Endothelial cell of umbilical vein (primary cell): ENCODE measurements at regions not wholly inside any gene's neighbourhood (a gene's known extent, or its start where the extent isn't known, plus 50 kb on each side); places are given as distances from the start of the nearest gene placed in this dataset.

Experiments
- BruUV-seq: library from RNA; stranded (reverse); fragments of 400-500 nt; replicated peaks from 2 replicates; lab custom pipeline; 2021; lab: Mats Ljungman, UMichigan
- CTCF ChIA-PET: fragments of 300-600, 350-600 bp; sonication (Branson Sonifier 250); formaldehyde crosslinking; loops from one replicate; lab custom pipeline; 2021; ENCODE audit warnings: antibody characterized with exemption, inconsistent platforms; lab: Charles Lee
- POLR2A ChIA-PET: fragments of 300-600, 350-600 bp; sonication (Branson Sonifier 250); formaldehyde crosslinking; loops from one replicate; lab custom pipeline; 2021; ENCODE audit warnings: antibody characterized with exemption, inconsistent platforms; lab: Charles Lee
- DNase-seq: peaks from one replicate; pipeline ENCODE4 v3.0.0-alpha.2; 2011; ENCODE audit warnings: low read depth, low spot score
- FAIRE-seq: peaks from 2 replicates; lab custom pipeline; 2011; peaks lifted over from hg19 to GRCh38; lab: Jason Lieb, UNC
- H2AFZ ChIP-seq: 2 replicates; pipeline ENCODE4 v1.6.0; 2012; ENCODE audit warnings: low read depth, low read length, control low read depth, inconsistent platforms
- H3K27ac ChIP-seq: 2 replicates; pipeline ENCODE4 v1.5.1; 2011; ENCODE audit warnings: low read depth, mild to moderate bottlenecking, control low read depth, low read length, moderate library complexity; ENCODE audit not compliant: insufficient read depth
- H3K27me3 ChIP-seq, 2 experiments: 2 replicates each; pipeline versions ENCODE4 v1.6.0 to v1.6.1; 2011; ENCODE audit warnings: low read length in 2 of 2, mixed read lengths in 1 of 2; ENCODE audit not compliant: control insufficient read depth in 2 of 2, insufficient read depth in 2 of 2
- H3K36me3 ChIP-seq, 2 experiments: 2 replicates in 1 of 2; 3 replicates in 1 of 2; pipeline ENCODE4 v1.5.1; 2011; ENCODE audit warnings: low read length in 2 of 2, mild to moderate bottlenecking in 1 of 2, moderate library complexity in 1 of 2; ENCODE audit not compliant: control insufficient read depth in 2 of 2, insufficient read depth in 2 of 2; ENCODE audit errors: extremely low read depth in 1 of 2
- H3K4me1 ChIP-seq: 3 replicates; pipeline ENCODE4 v1.5.1; 2011; ENCODE audit warnings: mild to moderate bottlenecking, low read length; ENCODE audit not compliant: control insufficient read depth, insufficient read depth; ENCODE audit errors: extremely low read depth
- H3K4me2 ChIP-seq: 2 replicates; pipeline ENCODE4 v1.6.1; 2011; ENCODE audit warnings: low read length, control low read depth, mixed read lengths; ENCODE audit not compliant: insufficient read depth
- H3K4me3 ChIP-seq, 3 experiments: fragments of 200-600 bp in 1 of 3; sonication (generic), shearing (Covaris generic) in 1 of 3; replicated peaks in 1 of 3; 2 replicates each; pipeline ENCODE4 v1.5.1; 2011 to 2016; ENCODE audit warnings: control low read depth in 3 of 3, low read length in 3 of 3, mild to moderate bottlenecking in 2 of 3, inconsistent platforms in 1 of 3, low read depth in 1 of 3, moderate library complexity in 1 of 3; ENCODE audit not compliant: insufficient read depth in 1 of 3
- H3K79me2 ChIP-seq: 2 replicates; pipeline ENCODE4 v1.6.0; 2012; ENCODE audit warnings: low read length, inconsistent platforms; ENCODE audit not compliant: control insufficient read depth, insufficient read depth
- H3K9ac ChIP-seq: replicated peaks from 2 replicates; pipeline ENCODE3; 2011; ENCODE audit warnings: low read length, control low read depth; ENCODE audit not compliant: insufficient read depth; ENCODE audit errors: extremely low read depth
- H3K9me1 ChIP-seq: replicated peaks from 3 replicates; pipeline ENCODE4 v1.6.0; 2011; ENCODE audit warnings: mild to moderate bottlenecking, low read length; ENCODE audit not compliant: control insufficient read depth, insufficient read depth; ENCODE audit errors: extremely low read depth
- H3K9me3 ChIP-seq: replicated peaks from 2 replicates; pipeline ENCODE4 v1.5.1; 2012; ENCODE audit warnings: low read length, inconsistent platforms; ENCODE audit not compliant: control insufficient read depth, insufficient read depth
- H4K20me1 ChIP-seq: replicated peaks from 2 replicates; pipeline ENCODE3; 2011; ENCODE audit warnings: mild to moderate bottlenecking, low read length; ENCODE audit not compliant: control insufficient read depth, insufficient read depth; ENCODE audit errors: extremely low read depth
- CTCF ChIP-seq, 2 donors: IDR thresholded peaks; 1 replicate in 1 of 2; 2 replicates in 1 of 2; pipeline ENCODE4 v1.5.1; 2011; ENCODE audit warnings: low read length in 2 of 2, mild to moderate bottlenecking in 2 of 2, moderate library complexity in 2 of 2, control low read depth in 1 of 2, inconsistent platforms in 1 of 2, low read depth in 1 of 2; ENCODE audit not compliant: insufficient read depth in 1 of 2; ENCODE audit errors: extremely low read depth in 1 of 2
- EZH2 ChIP-seq: IDR thresholded peaks from 2 replicates; pipeline ENCODE4 v1.6.1; 2012; ENCODE audit warnings: borderline replicate concordance, low read depth, mild to moderate bottlenecking, moderate library complexity, low read length, inconsistent platforms; ENCODE audit not compliant: severe bottlenecking
- FOS ChIP-seq: IDR thresholded peaks from 2 replicates; pipeline ENCODE4 v1.6.1; 2011; ENCODE audit warnings: mild to moderate bottlenecking, low read length, moderate library complexity, borderline replicate concordance; ENCODE audit not compliant: insufficient read depth
- GATA2 ChIP-seq: IDR thresholded peaks from 2 replicates; pipeline ENCODE4 v1.7.0; 2011; ENCODE audit warnings: low read depth, mild to moderate bottlenecking, moderate library complexity, mixed read lengths, low read length; ENCODE audit not compliant: insufficient read length, insufficient read depth
- JUN ChIP-seq: IDR thresholded peaks from 2 replicates; pipeline ENCODE4 v1.6.1; 2011; ENCODE audit warnings: borderline replicate concordance, low read depth; ENCODE audit not compliant: insufficient read length, insufficient read depth
- MYC ChIP-seq: IDR thresholded peaks from one replicate; pipeline ENCODE4 v1.6.1; 2011; ENCODE audit warnings: mild to moderate bottlenecking, low read depth, low read length
- POLR2A ChIP-seq: IDR thresholded peaks from 2 replicates; pipeline ENCODE4 v1.6.1; 2012; ENCODE audit warnings: low read depth, mild to moderate bottlenecking, control low read depth, low read length
- POLR2AphosphoS5 ChIP-seq: IDR thresholded peaks from 2 replicates; pipeline ENCODE4 v1.6.1; 2012; ENCODE audit warnings: low read depth, mild to moderate bottlenecking, control low read depth, low read length, moderate library complexity; ENCODE audit not compliant: insufficient read depth
- dilution Hi-C: fragments of 300-500 bp; cut with MboI; formaldehyde crosslinking; loops from one replicate; pipeline ENCODE4 v1.15.0; 2019; ENCODE audit warnings: low sequenced_read_pairs; ENCODE audit not compliant: extremely low pct_ligation_motif_present
- intact Hi-C: fragments of 100-400 bp; cut with micrococcal nuclease; formaldehyde crosslinking; loops from one replicate; pipeline ENCODE4 v1.10.0; 2022
- TF ChIP-seq, protein P1 (sequence below): IDR thresholded peaks from 2 replicates; pipeline ENCODE4 v1.6.1; 2011; ENCODE audit not compliant: insufficient read depth, insufficient read length

- DNase-seq (no peak), FAIRE-seq (no peak)
- Histone ChIP-seq H3K9ac (no peak overlapping the region), H3K4me2 (no peak overlapping the region), H3K36me3 (no peaks in the 10 kb centered on the region), H3K27ac (no peak overlapping the region), H2AFZ (no peak overlapping the region), H3K9me3 (no peaks in the 10 kb centered on the region), H4K20me1 (no peaks in the 10 kb centered on the region), H3K4me1 (no peaks in the 10 kb centered on the region), H3K79me2 (no peaks in the 10 kb centered on the region), H3K4me3 (no peak overlapping the region), H3K27me3 (no peaks in the 10 kb centered on the region), H3K9me1 (no peaks in the 10 kb centered on the region)
- ChIA-PET CTCF (no interaction called here), POLR2A (no interaction called here)
- intact Hi-C loops (no loop called here), dilution Hi-C loops (no loop called here)
- TF ChIP-seq, protein P1, sequence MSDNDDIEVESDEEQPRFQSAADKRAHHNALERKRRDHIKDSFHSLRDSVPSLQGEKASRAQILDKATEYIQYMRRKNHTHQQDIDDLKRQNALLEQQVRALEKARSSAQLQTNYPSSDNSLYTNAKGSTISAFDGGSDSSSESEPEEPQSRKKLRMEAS: no peak
- TF ChIP-seq MYC (no peak), GATA2 (no peak)
- BruUV-seq: no TSS peak
Observed at GRCh38 chr4:149166365-149166764, 649.3 kb downstream of the IQCM start.

GRCh38 chr4:149164282-149164681 is 651.4 kb downstream of the IQCM start:
- no peaks in the 10 kb centered on the region for H3K27me3 ChIP-seq

More at GRCh38 chr4:149164282-149164681, 651.4 kb downstream of the IQCM start:
- ChIA-PET POLR2A (no interaction called here), CTCF (no interaction called here)
- dilution Hi-C loops: no loop called here
- DNase-seq (peak; percentile 5), FAIRE-seq (no peak)
- no peak overlapping the region for H3K9ac ChIP-seq
- no peaks in the 10 kb centered on the region for H3K9me3 ChIP-seq
- no TSS peak for BruUV-seq
- no peaks in the 10 kb centered on the region for H3K4me1 ChIP-seq
- no peaks in the 10 kb centered on the region for H3K9me1 ChIP-seq
- intact Hi-C loops: no loop called here
- H3K4me3 ChIP-seq: no peak overlapping the region
- no peaks in the 10 kb centered on the region for H3K36me3 ChIP-seq
- H3K79me2 ChIP-seq: no peaks in the 10 kb centered on the region
- H3K4me2 ChIP-seq: no peak overlapping the region
- TF ChIP-seq CTCF (IDR thresholded peaks at IDR 0.05; ENCODE audit: extremely low read depth in 1 of 2, insufficient read depth in 1 of 2, low read depth in 1 of 2, low read length in 2 of 2) (no peak), EZH2 (no peak), POLR2A (no peak), FOS (no peak), MYC (no peak), POLR2AphosphoS5 (no peak), GATA2 (no peak), JUN (no peak)
- TF ChIP-seq, protein P1: no peak
- H3K27ac ChIP-seq: no peak overlapping the region
- H2AFZ ChIP-seq: no peak overlapping the region
- H4K20me1 ChIP-seq: no peaks in the 10 kb centered on the region
